ENCODE measurements at regions not wholly inside any gene's neighbourhood (a gene's known extent, or its start where the extent isn't known, plus 50 kb on each side); places are given as distances from the start of the nearest gene placed in this dataset.

GRCh38 chr12:76284816-76285750 is 63.1 kb downstream of the BBS10 start:
- Mint-ChIP-seq H3K27me3 (ENCODE audit: low read depth in 2 of 2) (peaks cover 10 to 13% of the 10 kb centered on the region in 2 donors), H3K9me3 (no peaks in the 10 kb centered on the region), H3K27ac (no peak overlapping the region), H3K4me1 (no peaks in the 10 kb centered on the region), H3K36me3 (no peaks in the 10 kb centered on the region), H3K4me3 (no peak overlapping the region)
- intact Hi-C loops (cut with micrococcal nuclease) = no loop called here
- Histone ChIP-seq H3K27ac (ENCODE audit: low read length) (no peak overlapping the region), H3K9me3 (ENCODE audit: control insufficient read depth, insufficient read depth, low read length) (no peaks in the 10 kb centered on the region), H3K4me3 (ENCODE audit: low read length) (no peak overlapping the region), H3K4me1 (ENCODE audit: control insufficient read depth, insufficient read depth, low read length) (no peaks in the 10 kb centered on the region), H3K27me3 (ENCODE audit: control insufficient read depth, insufficient read depth, low read length) (no peaks in the 10 kb centered on the region), H3K36me3 (ENCODE audit: control insufficient read depth, insufficient read depth, low read length) (no peaks in the 10 kb centered on the region)
- 88% methylated on average over 5 of the region's 5 CpGs for WGBS (ENCODE audit: insufficient coverage)
- ATAC-seq = no peak
- no peak for TF ChIP-seq CTCF (IDR thresholded peaks at IDR 0.05)
- no peak for DNase-seq

- Mint-ChIP-seq H3K4me1 (no peaks in the 10 kb centered on the region), H3K4me3 (no peak overlapping the region), H3K9me3 (no peaks in the 10 kb centered on the region), H3K27me3 (ENCODE audit: low read depth in 2 of 2) (peaks cover 17 to 23% of the 10 kb centered on the region in 2 donors), H3K27ac (no peak overlapping the region), H3K36me3 (no peaks in the 10 kb centered on the region)
- no peaks in the 10 kb centered on the region for H3K9me3 ChIP-seq (ENCODE audit: control insufficient read depth, insufficient read depth, low read length)
- no peak for TF ChIP-seq CTCF (IDR thresholded peaks at IDR 0.05)
- H3K27ac ChIP-seq (ENCODE audit: low read length) = no peak overlapping the region
- intact Hi-C loops (cut with micrococcal nuclease) = no loop called here
- H3K36me3 ChIP-seq (ENCODE audit: control insufficient read depth, insufficient read depth, low read length) = no peaks in the 10 kb centered on the region
- H3K27me3 ChIP-seq (ENCODE audit: control insufficient read depth, insufficient read depth, low read length) = no peaks in the 10 kb centered on the region
- ATAC-seq (no peak), DNase-seq (no peak)
- no peak overlapping the region for H3K4me3 ChIP-seq (ENCODE audit: low read length)
- H3K4me1 ChIP-seq (ENCODE audit: control insufficient read depth, insufficient read depth, low read length) = no peaks in the 10 kb centered on the region
Observed at GRCh38 chr12:76282744-76283143, 65.5 kb downstream of the BBS10 start.

- Mint-ChIP-seq H3K27me3 (ENCODE audit: low read depth in 2 of 2) (peaks cover 12 to 30% of the 10 kb centered on the region in 2 donors), H3K4me1 (no peaks in the 10 kb centered on the region), H3K9me3 (no peaks in the 10 kb centered on the region), H3K4me3 (no peak overlapping the region), H3K27ac (no peak overlapping the region), H3K36me3 (no peaks in the 10 kb centered on the region)
- ATAC-seq (no peak), DNase-seq (no peak)
- no peak for TF ChIP-seq CTCF (IDR thresholded peaks at IDR 0.05)
- 91% methylated on average over 4 of the region's 4 CpGs for WGBS (ENCODE audit: insufficient coverage)
- Histone ChIP-seq H3K9me3 (ENCODE audit: control insufficient read depth, insufficient read depth, low read length) (no peaks in the 10 kb centered on the region), H3K4me1 (ENCODE audit: control insufficient read depth, insufficient read depth, low read length) (no peaks in the 10 kb centered on the region), H3K27me3 (ENCODE audit: control insufficient read depth, insufficient read depth, low read length) (no peaks in the 10 kb centered on the region), H3K4me3 (ENCODE audit: low read length) (no peak overlapping the region), H3K27ac (ENCODE audit: low read length) (no peak overlapping the region), H3K36me3 (ENCODE audit: control insufficient read depth, insufficient read depth, low read length) (no peaks in the 10 kb centered on the region)
- intact Hi-C loops (cut with micrococcal nuclease) = no loop called here
Observed at GRCh38 chr12:76277480-76277879, 70.7 kb downstream of the BBS10 start.

Data from natural killer cell (primary cell).